NCI-H1048 (cell line): ENCODE measurements at regions not wholly inside any gene's neighbourhood (a gene's known extent, or its start where the extent isn't known, plus 50 kb on each side); places are given as distances from the start of the nearest gene placed in this dataset.
A peak's percentile ranks its signal among the peaks of the same experiment; 100 is the strongest.
"Not testable (repeated sequence)": the region's sequence is repeated elsewhere in the genome, so short reads cannot be mapped to it uniquely, and the experiment has no call there.

ENCODE experiments used
- DNase-seq: peaks from one replicate; lab custom pipeline; 2025; lab: John Stamatoyannopoulos, UW

- no peak for DNase-seq
Measured at GRCh38 chr3:139095803-139096466, 51.2 kb upstream of the PRR23C start.

- DNase-seq, result no peak
Measured at GRCh38 chr3:139096670-139097069, 52.0 kb upstream of the PRR23C start.

- no peak for DNase-seq
Measured at GRCh38 chr3:139098391-139098790, 53.7 kb upstream of the PRR23C start.

- no peak for DNase-seq
Measured at GRCh38 chr3:139099968-139100817, 55.5 kb upstream of the PRR23C start.

- DNase-seq, result no peak
Measured at GRCh38 chr3:139100821-139101220, 56.1 kb upstream of the PRR23C start.

- no peak for DNase-seq
Measured at GRCh38 chr3:139101396-139101795, 56.7 kb upstream of the PRR23C start.

GRCh38 chr3:139103484-139103883, 58.8 kb upstream of the PRR23C start:
- no peak for DNase-seq

GRCh38 chr3:139104062-139104461, 59.4 kb upstream of the PRR23C start:
- DNase-seq, result no peak

GRCh38 chr3:139105154-139105702, 60.5 kb upstream of the PRR23C start:
- DNase-seq, result no peak

GRCh38 chr3:139106013-139106932, 61.6 kb upstream of the PRR23C start:
- no peak for DNase-seq

- DNase-seq, result no peak
Measured at GRCh38 chr3:139107424-139108252, 62.9 kb upstream of the PRR23C start.

GRCh38 chr3:139108253-139108969, 63.7 kb upstream of the PRR23C start:
- no peak for DNase-seq

GRCh38 chr3:139109271-139109670, 64.6 kb upstream of the PRR23C start:
- no peak for DNase-seq

- no peak for DNase-seq
Measured at GRCh38 chr3:139110072-139110830, 65.6 kb upstream of the PRR23C start.

- DNase-seq, result not testable (repeated sequence)
Measured at GRCh38 chr3:139110929-139111328, 66.2 kb upstream of the PRR23C start.

GRCh38 chr3:139111392-139112229, 66.9 kb upstream of the PRR23C start:
- DNase-seq, result peak; percentile 9

- no peak for DNase-seq
Measured at GRCh38 chr3:139112230-139112558, 67.5 kb upstream of the PRR23C start.

GRCh38 chr3:139113231-139113992, 68.7 kb upstream of the PRR23C start:
- no peak for DNase-seq
